NCI-H1694 (cell line): ENCODE measurements at regions not wholly inside any gene's neighbourhood (a gene's known extent, or its start where the extent isn't known, plus 50 kb on each side); places are given as distances from the start of the nearest gene placed in this dataset.
"Not testable (repeated sequence)": the region's sequence is repeated elsewhere in the genome, so short reads cannot be mapped to it uniquely, and the experiment has no call there.

Experiments
- DNase-seq: peaks from one replicate; lab custom pipeline; 2025; lab: John Stamatoyannopoulos, UW

- DNase-seq = no peak
Observed at GRCh38 chr16:86075488-86075785, 176.5 kb downstream of the IRF8 start.

GRCh38 chr16:86075839-86076440 is 177.0 kb downstream of the IRF8 start:
- DNase-seq = no peak

- DNase-seq = no peak
Observed at GRCh38 chr16:86076606-86077005, 177.6 kb downstream of the IRF8 start.

- DNase-seq = no peak
Observed at GRCh38 chr16:86077243-86077940, 178.4 kb downstream of the IRF8 start.

- DNase-seq = no peak
Observed at GRCh38 chr16:86078121-86078600, 179.2 kb downstream of the IRF8 start.

- not testable (repeated sequence) for DNase-seq
Observed at GRCh38 chr16:86078711-86079110, 179.7 kb downstream of the IRF8 start.

GRCh38 chr16:86079255-86079885 is 180.4 kb downstream of the IRF8 start:
- DNase-seq = no peak

- DNase-seq = no peak
Observed at GRCh38 chr16:86080131-86080875, 181.3 kb downstream of the IRF8 start.

GRCh38 chr16:86080982-86081381 is 182.0 kb downstream of the IRF8 start:
- DNase-seq = no peak

GRCh38 chr16:86082418-86083030 is 183.6 kb downstream of the IRF8 start:
- no peak for DNase-seq

GRCh38 chr16:86083382-86084002 is 184.5 kb downstream of the IRF8 start:
- DNase-seq = no peak

- no peak for DNase-seq
Observed at GRCh38 chr16:86085161-86085611, 186.2 kb downstream of the IRF8 start.

GRCh38 chr16:86085795-86086194 is 186.8 kb downstream of the IRF8 start:
- DNase-seq = no peak

- DNase-seq = no peak
Observed at GRCh38 chr16:86086471-86086870, 187.5 kb downstream of the IRF8 start.

GRCh38 chr16:86087011-86087895 is 188.3 kb downstream of the IRF8 start:
- no peak for DNase-seq

GRCh38 chr16:86087896-86088230 is 188.9 kb downstream of the IRF8 start:
- DNase-seq = no peak

GRCh38 chr16:86088287-86088686 is 189.3 kb downstream of the IRF8 start:
- DNase-seq = no peak

- DNase-seq = no peak
Observed at GRCh38 chr16:86088816-86089215, 189.9 kb downstream of the IRF8 start.

GRCh38 chr16:86089334-86089900 is 190.5 kb downstream of the IRF8 start:
- DNase-seq = no peak

- no peak for DNase-seq
Observed at GRCh38 chr16:86089991-86090390, 191.0 kb downstream of the IRF8 start.
